SH-SY5Y (cell line): ENCODE measurements at regions not wholly inside any gene's neighbourhood (a gene's known extent, or its start where the extent isn't known, plus 50 kb on each side); places are given as distances from the start of the nearest gene placed in this dataset.

Source experiments
- GATA2 ChIP-seq: IDR thresholded peaks from 2 replicates; pipeline ENCODE4 v1.6.1; 2011; ENCODE audit warnings: mild to moderate bottlenecking, low read depth, low read length
- GATA3 ChIP-seq: IDR thresholded peaks from 2 replicates; pipeline ENCODE4 v1.6.1; 2011; ENCODE audit warnings: low read depth, mild to moderate bottlenecking, low read length, moderate library complexity

DNA sequence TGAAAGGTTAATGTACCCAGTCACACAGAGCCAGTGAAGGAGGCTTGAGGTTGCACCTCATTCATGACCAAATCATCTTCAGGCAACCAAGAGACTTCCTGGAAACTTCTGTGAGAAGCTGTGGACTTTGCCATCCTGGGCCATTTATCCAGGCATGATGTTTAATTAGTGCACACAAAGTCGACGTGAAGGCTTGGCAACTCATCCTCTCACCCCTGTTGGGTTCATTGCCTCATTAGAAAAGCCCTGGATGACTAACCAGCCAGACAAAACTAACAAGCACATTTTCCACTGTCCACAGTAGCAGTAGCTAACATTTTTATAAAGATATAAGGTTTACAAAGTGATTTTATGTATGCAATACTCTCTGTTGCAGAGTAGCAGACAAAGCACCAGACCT is 65.7 kb upstream of the ZNF462 start:
- TF ChIP-seq GATA2 (no peak), GATA3 (no peak)
